CD4-positive, alpha-beta memory T cell (primary cell): ENCODE measurements at regions not wholly inside any gene's neighbourhood (a gene's known extent, or its start where the extent isn't known, plus 50 kb on each side); places are given as distances from the start of the nearest gene placed in this dataset.

Experiments used
- CTCF ChIA-PET: fragments of 350-600 bp; sonication (Branson Sonifier 250); formaldehyde crosslinking; loops from one replicate; lab custom pipeline; 2021; ENCODE audit warnings: inconsistent platforms; ENCODE audit not compliant: partially characterized antibody; lab: Charles Lee
- POLR2A ChIA-PET: fragments of 350-600 bp; sonication (Branson Sonifier 250); formaldehyde crosslinking; loops from one replicate; lab custom pipeline; 2021; ENCODE audit not compliant: partially characterized antibody; lab: Charles Lee
- DNase-seq, 5 donors: peaks; one replicate each; pipeline versions ENCODE4 v3.0.0 to v3.0.0-alpha.2; 2020 to 2022; ENCODE audit warnings: mixed read lengths in 1 of 5
- H3K27ac ChIP-seq: one replicate; pipeline ENCODE4 v1.7.0; 2013; ENCODE audit warnings: low read depth, low read length
- H3K27me3 ChIP-seq: 2 replicates; pipeline ENCODE4 v1.7.0; 2013; ENCODE audit warnings: mild to moderate bottlenecking, low read length, moderate library complexity; ENCODE audit not compliant: insufficient read depth
- H3K36me3 ChIP-seq: 2 replicates; pipeline ENCODE4 v1.7.0; 2013; ENCODE audit warnings: mild to moderate bottlenecking, low read length, moderate library complexity; ENCODE audit not compliant: insufficient read depth
- H3K4me1 ChIP-seq: 2 replicates; pipeline ENCODE4 v1.7.0; 2013; ENCODE audit warnings: mild to moderate bottlenecking, low read length, moderate library complexity; ENCODE audit not compliant: insufficient read depth
- H3K4me3 ChIP-seq, 2 donors: one replicate each; pipeline ENCODE4 v1.7.0; 2013; ENCODE audit warnings: low read length in 2 of 2, mild to moderate bottlenecking in 1 of 2
- H3K9me3 ChIP-seq, 2 donors: one replicate each; pipeline ENCODE4 v1.7.0; 2013; ENCODE audit warnings: low read length in 2 of 2, control low read depth in 1 of 2; ENCODE audit not compliant: control insufficient read depth in 1 of 2
- H3K27ac Mint-ChIP-seq, 7 donors: one replicate each; pipeline ENCODE4 v1.8.0; 2020 to 2021; ENCODE audit warnings: mixed read lengths in 7 of 7, mild to moderate bottlenecking in 6 of 7, inconsistent platforms in 3 of 7, moderate library complexity in 3 of 7
- H3K27me3 Mint-ChIP-seq, 2 donors: one replicate each; pipeline ENCODE4 v1.8.0; 2020 to 2021; ENCODE audit warnings: mixed read lengths in 2 of 2
- H3K36me3 Mint-ChIP-seq, 2 donors: one replicate each; pipeline ENCODE4 v1.8.0; 2020 to 2021; ENCODE audit warnings: mixed read lengths in 2 of 2, inconsistent platforms in 1 of 2, mild to moderate bottlenecking in 1 of 2
- H3K4me1 Mint-ChIP-seq, 4 donors: one replicate each; pipeline ENCODE4 v1.8.0; 2020 to 2021; ENCODE audit warnings: mixed read lengths in 4 of 4, mild to moderate bottlenecking in 1 of 4
- H3K4me3 Mint-ChIP-seq, 8 donors: one replicate each; pipeline ENCODE4 v1.8.0; 2020 to 2021; ENCODE audit warnings: mixed read lengths in 8 of 8, mild to moderate bottlenecking in 7 of 8, moderate library complexity in 6 of 8, inconsistent platforms in 3 of 8
- H3K9me3 Mint-ChIP-seq, 8 donors: one replicate each; pipeline ENCODE4 v1.8.0; 2020 to 2021; ENCODE audit warnings: mixed read lengths in 8 of 8, mild to moderate bottlenecking in 5 of 8, inconsistent platforms in 3 of 8, moderate library complexity in 1 of 8
- intact Hi-C: fragments of 100-400 bp; cut with micrococcal nuclease; formaldehyde crosslinking; loops from one replicate; pipeline ENCODE4 v1.15.1; 2023

DNA sequence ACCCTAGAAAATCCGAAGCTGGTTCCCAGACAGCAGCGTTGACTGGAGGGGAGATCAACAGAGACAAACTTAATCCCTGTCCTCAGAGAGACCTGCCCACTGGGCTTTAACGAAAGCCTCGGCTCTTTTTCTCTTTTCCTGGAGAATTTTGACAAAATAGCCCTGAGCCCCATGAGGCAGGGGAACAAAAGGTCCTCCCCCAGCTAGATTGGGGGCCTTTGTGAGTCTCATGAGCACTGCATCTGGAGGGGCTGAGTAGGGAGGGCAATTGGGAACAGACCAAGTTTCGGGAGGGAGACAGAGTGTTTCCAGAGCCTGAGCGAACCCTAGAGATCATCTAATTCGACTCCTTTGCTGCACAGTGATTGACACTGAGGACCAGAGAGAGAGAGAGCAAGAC is 123.9 kb upstream of the HAAO start:
- Histone ChIP-seq H3K4me3 (no peak overlapping the region), H3K4me1 (no peaks in the 10 kb centered on the region), H3K9me3 (no peaks in the 10 kb centered on the region), H3K36me3 (no peaks in the 10 kb centered on the region), H3K27ac (no peak overlapping the region), H3K27me3 (no peaks in the 10 kb centered on the region)
- H3K36me3 Mint-ChIP-seq: no peaks in the 10 kb centered on the region
- no peak for DNase-seq
- intact Hi-C loops: no loop called here
- H3K4me3 Mint-ChIP-seq: no peak overlapping the region
- CTCF ChIA-PET: no interaction called here
- H3K27me3 Mint-ChIP-seq: peaks cover 2 to 4% of the 10 kb centered on the region in 2 donors
- peaks cover 2 to 6% (median 4%) of the 10 kb centered on the region in 4 donors for H3K4me1 Mint-ChIP-seq
- H3K27ac Mint-ChIP-seq: no peak overlapping the region
- POLR2A ChIA-PET: interaction anchor here (1.1 kb wide), 1 partner anchor 10 kb away, joined by 7 read pairs; no protein-coding TSS in a partner anchor
- no peaks in the 10 kb centered on the region for H3K9me3 Mint-ChIP-seq

- H3K36me3 Mint-ChIP-seq: no peaks in the 10 kb centered on the region
- peaks cover 2 to 6% of the 10 kb centered on the region in 2 donors for H3K27me3 Mint-ChIP-seq
- Histone ChIP-seq H3K4me3 (no peak overlapping the region), H3K9me3 (no peaks in the 10 kb centered on the region), H3K27me3 (no peaks in the 10 kb centered on the region), H3K27ac (no peak overlapping the region), H3K4me1 (no peaks in the 10 kb centered on the region), H3K36me3 (no peaks in the 10 kb centered on the region)
- H3K4me3 Mint-ChIP-seq: no peak overlapping the region
- no peak overlapping the region for H3K27ac Mint-ChIP-seq
- DNase-seq: no peak
- no peaks in the 10 kb centered on the region for H3K9me3 Mint-ChIP-seq
- ChIA-PET CTCF (no interaction called here), POLR2A (no interaction called here)
- intact Hi-C loops: no loop called here
- peaks cover 2 to 6% (median 4%) of the 10 kb centered on the region in 4 donors for H3K4me1 Mint-ChIP-seq
These were observed 122.5 kb upstream of the HAAO start for GRCh38 chr2:42914860-42915259.

DNA sequence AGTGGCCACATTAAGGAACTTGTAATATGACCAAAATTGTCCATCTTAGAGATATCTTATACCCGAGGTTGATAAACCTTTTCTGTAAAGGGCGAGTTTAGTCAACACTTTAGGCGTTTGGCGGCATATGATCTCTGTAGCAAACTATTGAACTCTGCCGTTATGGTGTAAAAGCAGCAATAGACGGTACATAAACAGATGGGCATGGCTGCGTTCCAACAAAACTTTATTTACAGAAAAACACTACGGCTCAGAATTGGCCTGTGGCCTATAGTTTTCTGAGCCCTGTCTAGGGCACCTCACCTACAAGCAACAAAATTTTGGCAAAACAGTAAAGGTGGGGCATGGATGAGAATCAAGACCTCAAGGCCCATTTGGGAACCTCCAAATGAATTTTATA is 121.9 kb upstream of the HAAO start:
- no peaks in the 10 kb centered on the region for H3K27me3 ChIP-seq
- no peaks in the 10 kb centered on the region for H3K9me3 ChIP-seq
- ChIA-PET POLR2A (no interaction called here), CTCF (no interaction called here)
- Mint-ChIP-seq H3K4me3 (no peak overlapping the region), H3K36me3 (no peaks in the 10 kb centered on the region), H3K27ac (no peak overlapping the region), H3K4me1 (peaks cover 2 to 6% (median 4%) of the 10 kb centered on the region in 4 donors), H3K9me3 (no peaks in the 10 kb centered on the region), H3K27me3 (peaks cover 2 to 5% of the 10 kb centered on the region in 2 donors)
- DNase-seq: no peak
- H3K27ac ChIP-seq: no peak overlapping the region
- H3K36me3 ChIP-seq: no peaks in the 10 kb centered on the region
- no peak overlapping the region for H3K4me3 ChIP-seq
- intact Hi-C loops: no loop called here
- no peaks in the 10 kb centered on the region for H3K4me1 ChIP-seq

DNA sequence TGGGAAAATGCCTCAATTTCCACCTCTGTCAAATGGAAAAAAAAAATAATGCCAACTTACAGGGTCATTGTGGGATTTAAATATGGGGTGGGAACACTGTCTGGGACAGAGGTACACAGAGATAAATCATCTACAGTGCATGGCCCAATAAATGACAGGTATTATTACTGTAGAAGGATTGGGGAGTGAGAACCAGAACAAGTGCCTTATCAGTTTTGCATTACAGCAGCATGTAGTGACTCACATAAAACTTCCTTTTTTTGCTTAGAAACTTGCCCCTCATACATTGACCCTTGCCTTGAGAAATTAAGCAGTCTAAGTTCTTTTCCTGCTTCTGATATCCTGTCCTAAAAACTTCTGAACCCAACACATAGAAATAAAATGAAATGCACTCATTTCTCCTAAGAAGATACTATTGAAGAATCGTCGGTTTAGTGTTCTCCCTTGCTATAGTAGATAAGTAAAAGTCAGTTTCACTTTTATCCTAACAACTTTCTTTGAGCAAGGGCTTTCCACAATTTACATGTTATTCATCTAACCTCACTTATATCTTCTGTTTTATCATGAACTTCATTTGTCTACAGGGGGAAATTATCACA is 121.0 kb upstream of the HAAO start:
- Histone ChIP-seq H3K27me3 (no peaks in the 10 kb centered on the region), H3K4me3 (no peak overlapping the region), H3K36me3 (no peaks in the 10 kb centered on the region), H3K9me3 (no peaks in the 10 kb centered on the region), H3K4me1 (no peaks in the 10 kb centered on the region), H3K27ac (no peak overlapping the region)
- ChIA-PET CTCF (no interaction called here), POLR2A (no interaction called here)
- H3K9me3 Mint-ChIP-seq: no peaks in the 10 kb centered on the region
- H3K36me3 Mint-ChIP-seq: no peaks in the 10 kb centered on the region
- intact Hi-C loops: no loop called here
- H3K27me3 Mint-ChIP-seq: peaks cover 2 to 4% of the 10 kb centered on the region in 2 donors
- peak overlapping the region in 2 of 8 donors; percentile 52 to 64 for H3K4me3 Mint-ChIP-seq
- H3K27ac Mint-ChIP-seq: no peak overlapping the region
- no peak for DNase-seq
- H3K4me1 Mint-ChIP-seq: peaks cover 2 to 6% (median 4%) of the 10 kb centered on the region in 4 donors

DNA sequence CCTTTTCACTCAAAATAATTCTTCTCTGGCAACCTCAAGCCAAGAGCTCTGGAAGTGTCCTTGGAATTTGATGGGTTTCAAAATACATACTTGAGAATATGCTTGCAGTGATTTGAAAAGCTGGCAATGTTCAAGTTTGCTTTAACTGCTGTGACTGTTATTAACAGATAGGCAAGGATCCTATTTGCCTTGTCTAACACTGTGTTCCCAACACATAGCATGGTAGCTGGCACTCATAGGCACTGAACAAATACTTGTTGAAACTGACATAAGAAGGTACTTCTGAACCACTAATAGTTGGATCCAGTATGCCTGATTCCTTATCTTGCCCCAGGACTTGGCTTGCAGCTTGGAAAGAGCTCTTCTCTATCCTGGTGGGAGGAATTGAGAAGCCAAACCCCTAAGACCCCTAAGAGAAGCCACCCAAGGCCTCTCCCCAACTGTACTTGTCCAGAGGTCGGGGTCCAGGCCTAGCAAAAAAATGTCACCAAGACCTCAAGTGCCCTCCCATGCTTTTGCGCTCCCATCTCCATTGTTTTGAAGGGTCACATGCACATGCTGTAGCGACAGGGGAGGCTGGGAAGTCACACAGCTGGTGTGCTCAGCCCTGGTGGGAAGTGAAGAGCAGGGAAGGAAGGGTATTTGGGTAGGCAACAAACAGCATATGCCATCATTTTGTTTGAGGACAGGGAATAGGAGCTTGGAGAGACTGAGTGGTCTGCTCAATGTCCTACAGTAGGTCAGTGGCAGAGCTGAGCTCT is 118.4 kb upstream of the HAAO start:
- CTCF ChIA-PET: no interaction called here
- Histone ChIP-seq H3K9me3 (no peaks in the 10 kb centered on the region), H3K36me3 (no peaks in the 10 kb centered on the region), H3K27ac (no peak overlapping the region), H3K27me3 (no peaks in the 10 kb centered on the region), H3K4me3 (no peak overlapping the region), H3K4me1 (no peaks in the 10 kb centered on the region)
- Mint-ChIP-seq H3K4me1 (peaks cover 2 to 6% (median 4%) of the 10 kb centered on the region in 4 donors), H3K27me3 (peaks cover 3 to 8% of the 10 kb centered on the region in 2 donors), H3K36me3 (no peaks in the 10 kb centered on the region), H3K27ac (no peak overlapping the region), H3K4me3 (no peak overlapping the region), H3K9me3 (no peaks in the 10 kb centered on the region)
- no peak for DNase-seq
- POLR2A ChIA-PET: no interaction called here
- intact Hi-C loops: no loop called here

DNA sequence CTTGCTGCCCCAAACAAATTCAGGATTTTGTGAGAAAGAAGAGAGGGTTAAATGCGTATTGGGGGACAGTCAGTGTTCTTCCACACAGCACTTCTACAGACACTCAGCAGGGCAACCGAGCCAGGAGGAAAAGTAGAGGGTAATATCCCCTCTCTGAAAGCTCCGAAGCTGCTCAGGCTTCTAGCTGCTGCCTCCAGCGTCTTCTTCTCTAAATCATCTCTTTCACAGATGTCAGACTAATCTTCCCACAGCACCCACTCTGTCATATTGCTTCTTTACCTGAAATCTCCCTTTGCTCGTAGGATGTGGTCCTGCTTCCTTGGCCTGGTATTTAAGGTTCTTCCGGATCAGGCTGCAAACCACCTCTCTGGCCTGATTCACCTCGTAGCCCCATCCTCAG is 117.6 kb upstream of the HAAO start:
- no peak overlapping the region for H3K4me3 Mint-ChIP-seq
- H3K27ac ChIP-seq: no peak overlapping the region
- peaks cover 2 to 6% (median 4%) of the 10 kb centered on the region in 4 donors for H3K4me1 Mint-ChIP-seq
- no peaks in the 10 kb centered on the region for H3K9me3 Mint-ChIP-seq
- H3K27me3 Mint-ChIP-seq: peaks cover 3 to 11% of the 10 kb centered on the region in 2 donors
- H3K27ac Mint-ChIP-seq: no peak overlapping the region
- no peaks in the 10 kb centered on the region for H3K4me1 ChIP-seq
- H3K36me3 Mint-ChIP-seq: no peaks in the 10 kb centered on the region
- H3K27me3 ChIP-seq: no peaks in the 10 kb centered on the region
- no peak overlapping the region for H3K4me3 ChIP-seq
- DNase-seq: no peak
- CTCF ChIA-PET: interaction anchor here (0.9 kb wide), 1 partner anchor 12 kb away, joined by 3 read pairs; no protein-coding TSS in a partner anchor
- intact Hi-C loops: no loop called here
- H3K36me3 ChIP-seq: no peaks in the 10 kb centered on the region
- POLR2A ChIA-PET: no interaction called here
- no peaks in the 10 kb centered on the region for H3K9me3 ChIP-seq

- Histone ChIP-seq H3K4me1 (no peaks in the 10 kb centered on the region), H3K4me3 (no peak overlapping the region), H3K9me3 (no peaks in the 10 kb centered on the region), H3K36me3 (no peaks in the 10 kb centered on the region), H3K27ac (no peak overlapping the region), H3K27me3 (no peaks in the 10 kb centered on the region)
- no peaks in the 10 kb centered on the region for H3K36me3 Mint-ChIP-seq
- H3K9me3 Mint-ChIP-seq: no peaks in the 10 kb centered on the region
- no peak for DNase-seq
- POLR2A ChIA-PET: no interaction called here
- CTCF ChIA-PET: interaction anchor here (0.9 kb wide), 1 partner anchor 594 kb away, joined by 3 read pairs; no protein-coding TSS in a partner anchor
- H3K4me3 Mint-ChIP-seq: no peak overlapping the region
- H3K4me1 Mint-ChIP-seq: peaks cover 2 to 4% (median 3%) of the 10 kb centered on the region in 4 donors
- H3K27me3 Mint-ChIP-seq: peaks cover 3 to 12% of the 10 kb centered on the region in 2 donors
- H3K27ac Mint-ChIP-seq: no peak overlapping the region
- intact Hi-C loops: no loop called here
These were observed 116.3 kb upstream of the HAAO start for GRCh38 chr2:42908518-42909200.
